ENCODE measurements at regions not wholly inside any gene's neighbourhood (a gene's known extent, or its start where the extent isn't known, plus 50 kb on each side); places are given as distances from the start of the nearest gene placed in this dataset.

DNA sequence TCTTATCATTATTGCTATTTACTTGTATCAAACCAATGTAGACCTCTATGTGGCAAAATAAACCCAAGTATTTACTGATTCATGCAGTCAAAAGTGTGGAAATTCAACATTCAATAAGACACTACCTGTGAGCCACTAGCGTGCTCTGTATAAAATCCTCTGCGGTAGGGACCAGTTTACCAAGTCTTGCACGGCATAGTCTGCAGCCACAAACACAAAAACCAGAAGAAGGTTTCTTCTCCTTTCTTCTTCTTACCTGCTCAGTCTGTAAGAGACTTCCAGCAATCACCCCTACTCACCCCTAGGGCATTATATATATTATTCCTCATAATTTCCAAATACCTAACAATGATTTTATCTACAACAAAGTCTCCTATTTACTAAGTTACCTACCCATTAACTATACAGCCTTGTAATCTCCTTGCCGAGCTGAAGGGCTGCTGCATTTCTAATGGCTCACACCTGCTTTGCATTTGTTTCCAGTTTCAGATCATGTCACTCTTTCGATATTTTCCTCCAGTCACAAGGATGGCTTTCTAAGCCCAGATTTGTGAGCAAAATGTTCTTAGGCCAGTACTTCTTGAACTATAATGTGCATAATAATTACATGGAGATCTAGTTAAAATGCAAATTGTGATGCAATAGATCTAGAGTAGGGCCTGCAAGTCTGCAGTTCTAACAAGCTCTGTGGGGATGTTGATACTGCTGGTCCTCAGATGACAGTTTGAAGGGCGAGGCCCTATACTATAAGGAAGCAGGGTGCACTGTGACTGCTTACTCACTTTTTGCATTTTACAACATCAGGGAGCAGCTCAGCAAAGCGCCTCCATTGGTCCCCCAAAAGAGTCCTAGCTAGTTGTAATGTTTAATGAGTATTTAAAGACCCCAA lies 191.9 kb upstream of the DDI1 start:
- DNase-seq (ENCODE audit: low spot score) = no peak
- TF ChIP-seq, protein P1, sequence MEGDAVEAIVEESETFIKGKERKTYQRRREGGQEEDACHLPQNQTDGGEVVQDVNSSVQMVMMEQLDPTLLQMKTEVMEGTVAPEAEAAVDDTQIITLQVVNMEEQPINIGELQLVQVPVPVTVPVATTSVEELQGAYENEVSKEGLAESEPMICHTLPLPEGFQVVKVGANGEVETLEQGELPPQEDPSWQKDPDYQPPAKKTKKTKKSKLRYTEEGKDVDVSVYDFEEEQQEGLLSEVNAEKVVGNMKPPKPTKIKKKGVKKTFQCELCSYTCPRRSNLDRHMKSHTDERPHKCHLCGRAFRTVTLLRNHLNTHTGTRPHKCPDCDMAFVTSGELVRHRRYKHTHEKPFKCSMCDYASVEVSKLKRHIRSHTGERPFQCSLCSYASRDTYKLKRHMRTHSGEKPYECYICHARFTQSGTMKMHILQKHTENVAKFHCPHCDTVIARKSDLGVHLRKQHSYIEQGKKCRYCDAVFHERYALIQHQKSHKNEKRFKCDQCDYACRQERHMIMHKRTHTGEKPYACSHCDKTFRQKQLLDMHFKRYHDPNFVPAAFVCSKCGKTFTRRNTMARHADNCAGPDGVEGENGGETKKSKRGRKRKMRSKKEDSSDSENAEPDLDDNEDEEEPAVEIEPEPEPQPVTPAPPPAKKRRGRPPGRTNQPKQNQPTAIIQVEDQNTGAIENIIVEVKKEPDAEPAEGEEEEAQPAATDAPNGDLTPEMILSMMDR (IDR thresholded peaks at IDR 0.05) = no peak
- Histone ChIP-seq H3K4me3 (no peak overlapping the region), H3K27ac (no peak overlapping the region)

DNA sequence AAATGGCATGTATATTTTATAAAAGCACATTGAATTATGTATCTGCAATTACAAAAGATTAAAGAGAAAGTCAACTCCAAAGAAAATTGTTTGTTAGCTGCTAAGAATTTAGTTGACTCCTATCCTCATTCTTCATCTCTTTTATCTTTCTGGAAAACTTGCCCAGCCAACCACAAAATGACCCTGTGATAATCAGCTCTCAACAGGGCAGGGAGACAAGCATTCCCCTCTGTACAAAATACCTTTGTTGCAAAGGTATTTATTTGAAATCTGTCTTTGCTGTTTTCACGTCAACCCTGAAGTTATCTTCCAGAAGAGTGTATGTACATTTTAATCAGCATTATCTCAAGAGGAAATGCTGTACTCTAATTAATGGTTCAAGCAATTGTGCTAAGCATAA lies 191.1 kb upstream of the DDI1 start:
- DNase-seq (ENCODE audit: low spot score) = no peak
- H3K27ac ChIP-seq = no peak overlapping the region
- TF ChIP-seq, protein P1 (IDR thresholded peaks at IDR 0.05) = no peak
- H3K4me3 ChIP-seq = no peak overlapping the region

DNA sequence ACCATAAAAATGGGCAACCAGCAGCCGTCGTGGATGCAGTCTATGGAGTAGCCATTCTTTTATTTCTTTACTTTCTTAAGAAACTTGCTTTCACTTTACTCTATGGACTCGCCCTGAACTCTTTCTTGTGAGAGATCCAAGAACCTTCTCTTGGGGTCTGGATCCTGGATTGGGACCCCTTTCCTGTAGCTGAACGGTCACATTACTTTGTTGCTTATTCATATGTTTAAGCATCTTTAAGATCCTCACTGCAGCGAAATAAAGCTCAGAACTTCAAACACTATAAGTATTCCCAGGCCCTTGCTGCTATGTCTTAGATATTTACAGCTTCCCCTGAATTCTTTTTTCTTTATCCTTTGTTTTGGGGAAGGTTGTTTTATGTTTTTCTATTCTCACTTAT lies 187.8 kb upstream of the DDI1 start:
- Histone ChIP-seq H3K27ac (no peak overlapping the region), H3K4me3 (no peak overlapping the region)
- no peak for DNase-seq (ENCODE audit: low spot score)
- TF ChIP-seq, protein P1 (IDR thresholded peaks at IDR 0.05) = no peak

GRCh38 chr11:103849366-103849765 lies 187.1 kb upstream of the DDI1 start:
- TF ChIP-seq, protein P1 (IDR thresholded peaks at IDR 0.05) = no peak
- Histone ChIP-seq H3K27ac (peak overlapping the region; percentile 56 to 64), H3K4me3 (peak overlapping the region; percentile 35)
- DNase-seq (ENCODE audit: low spot score) = no peak

DNA sequence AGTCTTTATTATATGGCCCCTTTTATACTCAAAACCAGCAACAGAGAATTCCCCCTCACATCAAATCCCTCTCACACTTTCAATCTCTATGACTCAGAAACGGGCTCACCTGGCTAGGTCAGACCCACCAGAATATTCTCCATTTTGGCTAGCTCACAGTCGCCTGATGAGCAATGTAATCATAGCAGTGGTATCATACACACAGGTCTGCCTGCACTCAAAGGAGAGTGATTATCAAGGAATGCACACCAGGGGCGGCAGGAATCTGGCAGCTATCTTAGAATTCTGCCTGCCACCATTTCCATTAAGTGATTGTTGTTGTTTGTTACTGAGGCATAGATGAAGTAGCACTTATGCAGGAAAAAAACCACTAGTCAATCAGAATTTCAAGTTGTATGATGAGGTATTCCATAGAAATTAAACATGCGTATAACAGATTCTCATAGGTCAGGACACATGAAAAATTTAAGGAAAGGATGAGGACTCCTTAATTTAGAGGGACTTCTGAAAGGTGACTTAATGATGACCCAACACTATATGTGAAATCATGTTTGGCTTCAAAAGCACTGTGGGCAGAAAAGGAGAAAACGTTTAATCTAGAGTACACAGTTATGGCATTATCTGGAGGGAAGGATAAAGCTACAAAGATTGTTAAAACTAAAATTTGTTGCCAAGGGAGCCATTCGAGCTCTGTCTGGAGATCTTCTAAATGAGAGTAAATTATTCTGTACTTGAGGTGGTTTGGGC lies 185.8 kb upstream of the DDI1 start:
- no peak for DNase-seq (ENCODE audit: low spot score)
- TF ChIP-seq, protein P1 (IDR thresholded peaks at IDR 0.05) = no peak
- Histone ChIP-seq H3K4me3 (peak overlapping the region; percentile 19), H3K27ac (peak overlapping the region; percentile 33 to 74)

DNA sequence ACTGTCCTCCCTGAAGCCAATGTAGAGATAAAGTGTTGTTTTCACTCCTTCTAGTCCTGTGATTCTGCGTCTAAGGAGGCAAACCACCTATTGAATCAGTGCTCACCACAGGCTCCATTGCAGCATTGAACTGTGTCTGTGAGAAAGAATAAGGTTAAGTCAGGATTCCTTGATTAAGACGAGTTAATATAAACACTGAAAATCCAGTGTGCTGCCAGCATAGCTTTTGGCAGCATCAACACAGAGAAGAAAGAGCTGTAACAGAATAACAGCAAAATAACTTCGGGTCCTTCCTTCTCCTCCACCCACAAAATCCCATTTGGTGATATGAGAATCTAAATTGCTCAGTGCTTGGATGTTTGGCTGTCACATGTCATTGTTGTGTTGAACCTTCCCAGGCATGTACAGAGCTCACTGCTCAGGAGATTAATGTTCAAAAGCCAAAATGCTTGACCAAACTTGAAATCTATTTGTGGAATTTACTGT lies 185.2 kb upstream of the DDI1 start:
- H3K4me3 ChIP-seq = peak overlapping the region; percentile 19
- peak overlapping the region; percentile 33 to 74 for H3K27ac ChIP-seq
- TF ChIP-seq, protein P1 (IDR thresholded peaks at IDR 0.05) = no peak
- DNase-seq (ENCODE audit: low spot score) = no peak
